Panc1 (cell line): ENCODE measurements at regions not wholly inside any gene's neighbourhood (a gene's known extent, or its start where the extent isn't known, plus 50 kb on each side); places are given as distances from the start of the nearest gene placed in this dataset.
"Not testable (repeated sequence)": the region's sequence is repeated elsewhere in the genome, so short reads cannot be mapped to it uniquely, and the experiment has no call there.

ENCODE experiments used
- ATAC-seq: fragments of 200-7000 bp; cut with Tn5 transposase; 2 replicates; pipeline ENCODE4 v1.9.1; 2020; ENCODE audit warnings: mild to moderate bottlenecking, moderate library complexity
- BruUV-seq: library from RNA; stranded (reverse); fragments of 400-500 nt; replicated peaks from 2 replicates; lab custom pipeline; 2021; lab: Mats Ljungman, UMichigan
- CTCF ChIA-PET: fragments of 300-600 bp; sonication (Branson Sonifier 250); formaldehyde crosslinking; loops from one replicate; lab custom pipeline; 2022; ENCODE audit warnings: antibody characterized with exemption; lab: Charles Lee
- POLR2A ChIA-PET: fragments of 300-600 bp; sonication (Branson Sonifier 250); formaldehyde crosslinking; loops from one replicate; lab custom pipeline; 2022; ENCODE audit warnings: antibody characterized with exemption; lab: Charles Lee
- DNase-seq: peaks from one replicate; pipeline ENCODE4 v3.0.0-alpha.2; 2010; ENCODE audit warnings: low read depth, low spot score
- H3K27ac ChIP-seq: 2 replicates; pipeline ENCODE4 v1.5.1; 2011; ENCODE audit warnings: mild to moderate bottlenecking, low read length, inconsistent platforms
- H3K27me3 ChIP-seq: fragments of 200-500 bp; sonication (Bioruptor generic); 2 replicates; pipeline ENCODE4 v1.6.0; 2014; ENCODE audit warnings: low read length, inconsistent platforms; ENCODE audit not compliant: control insufficient read depth, insufficient read depth
- H3K36me3 ChIP-seq: fragments of 200-500 bp; sonication (Bioruptor generic); 2 replicates; pipeline ENCODE4 v1.5.1; 2014; ENCODE audit warnings: inconsistent platforms, mild to moderate bottlenecking, low read length, moderate library complexity; ENCODE audit not compliant: control insufficient read depth, insufficient read depth
- H3K4me1 ChIP-seq: 2 replicates; pipeline ENCODE4 v1.5.1; 2011; ENCODE audit warnings: inconsistent platforms, mild to moderate bottlenecking, low read length, moderate library complexity; ENCODE audit not compliant: control insufficient read depth, insufficient read depth
- H3K4me3 ChIP-seq, 2 experiments: 2 replicates each; pipeline ENCODE4 v1.5.1; 2011 to 2012; ENCODE audit warnings: low read depth in 2 of 2, low read length in 2 of 2, mild to moderate bottlenecking in 2 of 2, inconsistent platforms in 1 of 2, moderate library complexity in 1 of 2
- H3K9me3 ChIP-seq: fragments of 200-500 bp; sonication (Bioruptor generic); 2 replicates; pipeline ENCODE4 v1.5.1; 2014; ENCODE audit warnings: low read depth, mild to moderate bottlenecking, inconsistent platforms, low read length, moderate library complexity; ENCODE audit not compliant: control insufficient read depth, insufficient read depth
- CTCF ChIP-seq: fragments of 450-650 bp; IDR thresholded peaks from 2 replicates; pipeline ENCODE4 v1.5.1; 2017; ENCODE audit warnings: mild to moderate bottlenecking
- POLR2AphosphoS5 ChIP-seq: IDR thresholded peaks from 2 replicates; pipeline ENCODE4 v1.6.1; 2012; ENCODE audit warnings: mild to moderate bottlenecking, low read depth, low read length, moderate library complexity
- REST ChIP-seq, 2 experiments: IDR thresholded peaks; 2 replicates each; pipeline ENCODE4 v1.6.1; 2011 to 2012; ENCODE audit warnings: low read depth in 2 of 2, control low read depth in 1 of 2, low read length in 1 of 2, mild to moderate bottlenecking in 1 of 2, moderate library complexity in 1 of 2; ENCODE audit not compliant: insufficient read depth in 1 of 2
- SIN3A ChIP-seq: IDR thresholded peaks from 2 replicates; pipeline ENCODE4 v1.6.1; 2012; ENCODE audit warnings: low read depth, mild to moderate bottlenecking, low read length, moderate library complexity, borderline replicate concordance; ENCODE audit not compliant: insufficient read depth
- TCF7L2 ChIP-seq: IDR thresholded peaks from 2 replicates; pipeline ENCODE4 v1.6.1; 2011; ENCODE audit warnings: mild to moderate bottlenecking, low read depth, low read length, inconsistent platforms
- in situ Hi-C: cut with HindIII; loops from 2 replicates; pipeline ENCODE4 v1.10.0; 2016; ENCODE audit warnings: low sequenced_read_pairs, low pct_unique_long_range_greater_than_20kb
- intact Hi-C: fragments of 100-400 bp; cut with micrococcal nuclease; formaldehyde crosslinking; loops from one replicate; pipeline ENCODE4 v1.10.0; 2022; ENCODE audit not compliant: unreplicated experiment

GRCh38 chr7:69211336-69211735 is 386.9 kb upstream of the AUTS2 start:
- H3K27ac ChIP-seq = no peak overlapping the region
- H3K36me3 ChIP-seq = no peaks in the 10 kb centered on the region
- ChIA-PET POLR2A (no interaction called here), CTCF (no interaction called here)
- ATAC-seq (no peak), DNase-seq (no peak)
- no peaks in the 10 kb centered on the region for H3K27me3 ChIP-seq
- no peak overlapping the region for H3K4me3 ChIP-seq
- no TSS peak for BruUV-seq
- in situ Hi-C loops = no loop called here
- TF ChIP-seq TCF7L2 (no peak), SIN3A (no peak), POLR2AphosphoS5 (no peak)
- H3K4me1 ChIP-seq = no peaks in the 10 kb centered on the region
- intact Hi-C loops = no loop called here
- H3K9me3 ChIP-seq = no peaks in the 10 kb centered on the region

- no peaks in the 10 kb centered on the region for H3K9me3 ChIP-seq
- H3K27ac ChIP-seq = no peak overlapping the region
- no peaks in the 10 kb centered on the region for H3K4me1 ChIP-seq
- peak; percentile 20; the same call in 1 of the 2 replicates for TF ChIP-seq CTCF
- TF ChIP-seq REST (IDR thresholded peaks at IDR 0.05; ENCODE audit: insufficient read depth in 1 of 2, low read depth in 2 of 2, low read length in 1 of 2) = no peak
- TF ChIP-seq POLR2AphosphoS5 = no peak
- TF ChIP-seq TCF7L2 = no peak
- intact Hi-C loops = no loop called here
- no TSS peak for BruUV-seq
- H3K36me3 ChIP-seq = no peaks in the 10 kb centered on the region
- POLR2A ChIA-PET = no interaction called here
- no peak overlapping the region for H3K4me3 ChIP-seq
- CTCF ChIA-PET = no interaction called here
- H3K27me3 ChIP-seq = no peaks in the 10 kb centered on the region
- ATAC-seq (no peak), DNase-seq (no peak)
- in situ Hi-C loops = no loop called here
These were observed 386.5 kb upstream of the AUTS2 start for GRCh38 chr7:69211739-69212138.

GRCh38 chr7:69213878-69214277 is 384.4 kb upstream of the AUTS2 start:
- ATAC-seq = no peak
- no peak overlapping the region for H3K27ac ChIP-seq
- H3K27me3 ChIP-seq = no peaks in the 10 kb centered on the region
- H3K4me1 ChIP-seq = no peaks in the 10 kb centered on the region
- no TSS peak for BruUV-seq
- intact Hi-C loops (no loop called here), in situ Hi-C loops (no loop called here)
- CTCF ChIA-PET = no interaction called here
- POLR2A ChIA-PET = no interaction called here
- TF ChIP-seq CTCF (no peak), SIN3A (no peak), REST (IDR thresholded peaks at IDR 0.05; ENCODE audit: insufficient read depth in 1 of 2, low read depth in 2 of 2, low read length in 1 of 2) (no peak), TCF7L2 (no peak), POLR2AphosphoS5 (no peak)
- no peak for DNase-seq
- no peaks in the 10 kb centered on the region for H3K9me3 ChIP-seq
- no peak overlapping the region for H3K4me3 ChIP-seq
- H3K36me3 ChIP-seq = no peaks in the 10 kb centered on the region

- not testable (repeated sequence) for BruUV-seq
These were observed 382.8 kb upstream of the AUTS2 start for GRCh38 chr7:69215516-69215915.

More at GRCh38 chr7:69215516-69215915, 382.8 kb upstream of the AUTS2 start:
- in situ Hi-C loops, DNase-seq, H3K27me3 ChIP-seq, ATAC-seq, H3K4me3 ChIP-seq, intact Hi-C loops, POLR2A ChIA-PET, CTCF ChIA-PET, H3K27ac ChIP-seq, H3K36me3 ChIP-seq, H3K9me3 ChIP-seq, H3K4me1 ChIP-seq: not testable (repeated sequence)
